ENCODE measurements at regions not wholly inside any gene's neighbourhood (a gene's known extent, or its start where the extent isn't known, plus 50 kb on each side); places are given as distances from the start of the nearest gene placed in this dataset.

DNA sequence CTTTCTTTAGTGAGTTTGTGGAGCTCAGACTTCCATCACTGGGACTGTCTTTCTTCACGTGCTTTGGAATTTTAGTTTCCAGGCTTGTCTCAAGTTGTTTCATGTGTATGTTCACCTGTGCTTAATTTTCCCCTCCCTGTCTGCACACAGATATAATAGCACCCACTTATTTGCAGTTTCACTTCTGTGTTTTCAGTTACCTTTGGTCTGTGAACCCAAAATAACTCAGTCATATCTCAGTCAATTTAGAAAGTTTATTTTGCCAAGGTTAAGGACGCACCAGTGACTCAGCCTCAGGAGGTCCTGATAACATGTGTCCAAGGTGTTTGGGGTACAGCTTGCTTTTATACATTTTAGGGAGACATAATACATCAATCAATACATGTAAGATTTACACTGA is 330.4 kb downstream of the ICE1 start:
- H3K27ac ChIP-seq: no peak overlapping the region
- H3K27me3 ChIP-seq: no peaks in the 10 kb centered on the region
- no peak for DNase-seq (ENCODE audit: low read depth in 1 of 2, low spot score in 1 of 2)
- no peaks in the 10 kb centered on the region for H3K4me1 ChIP-seq (ENCODE audit: low read depth)
- no peaks in the 10 kb centered on the region for H3K36me3 ChIP-seq
- TF ChIP-seq, protein P1, sequence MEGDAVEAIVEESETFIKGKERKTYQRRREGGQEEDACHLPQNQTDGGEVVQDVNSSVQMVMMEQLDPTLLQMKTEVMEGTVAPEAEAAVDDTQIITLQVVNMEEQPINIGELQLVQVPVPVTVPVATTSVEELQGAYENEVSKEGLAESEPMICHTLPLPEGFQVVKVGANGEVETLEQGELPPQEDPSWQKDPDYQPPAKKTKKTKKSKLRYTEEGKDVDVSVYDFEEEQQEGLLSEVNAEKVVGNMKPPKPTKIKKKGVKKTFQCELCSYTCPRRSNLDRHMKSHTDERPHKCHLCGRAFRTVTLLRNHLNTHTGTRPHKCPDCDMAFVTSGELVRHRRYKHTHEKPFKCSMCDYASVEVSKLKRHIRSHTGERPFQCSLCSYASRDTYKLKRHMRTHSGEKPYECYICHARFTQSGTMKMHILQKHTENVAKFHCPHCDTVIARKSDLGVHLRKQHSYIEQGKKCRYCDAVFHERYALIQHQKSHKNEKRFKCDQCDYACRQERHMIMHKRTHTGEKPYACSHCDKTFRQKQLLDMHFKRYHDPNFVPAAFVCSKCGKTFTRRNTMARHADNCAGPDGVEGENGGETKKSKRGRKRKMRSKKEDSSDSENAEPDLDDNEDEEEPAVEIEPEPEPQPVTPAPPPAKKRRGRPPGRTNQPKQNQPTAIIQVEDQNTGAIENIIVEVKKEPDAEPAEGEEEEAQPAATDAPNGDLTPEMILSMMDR (IDR thresholded peaks at IDR 0.05; ENCODE audit: low read depth, low read length): no peak
- no peak overlapping the region for H3K4me3 ChIP-seq
- H3K9me3 ChIP-seq (ENCODE audit: low read depth): no peaks in the 10 kb centered on the region

DNA sequence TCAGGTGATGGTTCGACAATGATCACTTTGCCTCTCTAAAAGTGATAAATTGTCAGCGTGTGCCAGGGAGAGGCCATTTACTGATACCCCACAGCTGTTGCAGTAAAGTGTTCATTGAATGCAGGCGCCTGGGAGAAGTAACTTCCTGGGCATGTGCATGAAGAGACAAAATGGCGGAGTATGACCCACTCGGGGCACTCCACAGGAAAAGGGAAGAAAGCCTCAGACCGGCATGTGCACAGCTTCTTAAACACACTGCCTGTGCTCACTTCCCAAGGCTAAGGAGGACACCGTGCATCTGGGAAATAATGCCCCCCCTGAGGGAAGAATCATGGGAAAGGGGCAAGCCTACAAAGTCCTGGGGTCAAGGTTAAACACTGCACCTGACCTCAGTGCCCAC is 329.5 kb downstream of the ICE1 start:
- Histone ChIP-seq H3K4me1 (ENCODE audit: low read depth) (no peaks in the 10 kb centered on the region), H3K27me3 (no peaks in the 10 kb centered on the region), H3K9me3 (ENCODE audit: low read depth) (no peaks in the 10 kb centered on the region), H3K4me3 (no peak overlapping the region), H3K36me3 (no peaks in the 10 kb centered on the region), H3K27ac (no peak overlapping the region)
- no peak for DNase-seq (ENCODE audit: low read depth in 1 of 2, low spot score in 1 of 2)
- TF ChIP-seq, protein P1 (IDR thresholded peaks at IDR 0.05; ENCODE audit: low read depth, low read length): no peak

DNA sequence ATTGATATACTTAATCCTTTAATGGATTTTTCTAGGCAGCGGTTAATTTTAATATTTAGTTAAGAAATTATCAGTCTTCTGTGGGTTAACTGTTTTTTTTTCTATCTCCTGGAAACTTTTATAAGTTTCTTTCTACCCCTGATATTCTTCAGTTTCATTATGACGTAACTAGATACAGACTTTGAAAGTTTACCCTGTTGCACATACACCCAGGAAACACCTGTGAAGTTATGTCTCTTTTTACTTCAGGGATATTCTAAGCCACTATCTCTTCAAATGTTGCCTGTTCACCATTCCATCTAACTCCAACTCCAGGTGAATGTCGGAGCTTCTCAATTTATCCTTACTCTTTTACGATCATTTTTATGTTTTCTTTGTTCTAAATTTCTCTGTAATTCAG is 329.0 kb downstream of the ICE1 start:
- TF ChIP-seq, protein P1 (IDR thresholded peaks at IDR 0.05; ENCODE audit: low read depth, low read length): no peak
- no peaks in the 10 kb centered on the region for H3K27me3 ChIP-seq
- no peaks in the 10 kb centered on the region for H3K36me3 ChIP-seq
- H3K27ac ChIP-seq: no peak overlapping the region
- no peak for DNase-seq (ENCODE audit: low read depth in 1 of 2, low spot score in 1 of 2)
- no peaks in the 10 kb centered on the region for H3K9me3 ChIP-seq (ENCODE audit: low read depth)
- no peaks in the 10 kb centered on the region for H3K4me1 ChIP-seq (ENCODE audit: low read depth)
- no peak overlapping the region for H3K4me3 ChIP-seq

DNA sequence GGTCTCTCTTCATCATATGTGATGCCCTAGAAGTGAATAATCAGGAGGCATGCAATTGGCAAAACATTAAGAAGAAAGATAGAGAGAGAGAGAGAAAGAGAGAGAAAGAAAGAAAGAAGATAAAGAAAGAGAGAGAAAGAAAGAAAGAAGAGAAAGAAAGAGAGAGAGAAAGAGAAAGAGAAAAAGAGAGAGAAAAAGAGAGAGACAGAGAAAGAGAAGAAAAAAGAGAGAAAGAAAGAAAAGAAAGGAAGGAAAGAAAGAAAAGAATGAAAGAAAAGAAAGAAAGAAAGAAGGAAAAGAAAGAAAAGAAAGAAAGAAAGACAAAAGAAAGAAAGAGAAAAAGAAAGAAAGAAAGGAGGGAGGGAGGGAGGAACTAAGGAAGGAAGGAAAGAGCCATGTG is 318.9 kb downstream of the ICE1 start:
- Histone ChIP-seq H3K4me1 (ENCODE audit: low read depth) (no peaks in the 10 kb centered on the region), H3K27ac (no peak overlapping the region), H3K27me3 (no peaks in the 10 kb centered on the region), H3K4me3 (no peak overlapping the region), H3K36me3 (no peaks in the 10 kb centered on the region), H3K9me3 (ENCODE audit: low read depth) (no peaks in the 10 kb centered on the region)
- TF ChIP-seq, protein P1 (IDR thresholded peaks at IDR 0.05; ENCODE audit: low read depth, low read length): no peak
- DNase-seq (ENCODE audit: low read depth in 1 of 2, low spot score in 1 of 2): no peak

DNA sequence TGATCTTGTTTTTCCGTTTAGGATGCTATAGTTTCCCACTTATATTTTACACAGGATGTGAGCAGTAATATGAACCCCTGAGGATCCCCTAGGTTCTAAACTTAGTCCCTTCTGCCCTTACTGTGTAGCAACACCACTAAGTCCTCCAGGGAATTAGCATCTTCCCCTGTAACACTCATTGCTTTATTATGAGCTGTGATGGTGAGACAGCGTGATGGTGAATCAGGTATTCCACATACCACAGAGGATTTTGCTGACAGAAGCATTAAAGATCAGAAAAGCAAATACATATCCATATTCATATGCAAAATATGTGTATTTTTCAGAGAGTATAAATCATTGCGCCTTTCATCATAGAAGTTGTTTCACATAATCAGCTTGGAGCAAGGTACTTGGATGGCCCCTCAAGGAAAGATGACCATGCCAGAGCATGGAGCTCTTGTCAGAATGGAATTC is 317.0 kb downstream of the ICE1 start:
- Histone ChIP-seq H3K4me3 (no peak overlapping the region), H3K36me3 (no peaks in the 10 kb centered on the region), H3K27me3 (no peaks in the 10 kb centered on the region), H3K9me3 (ENCODE audit: low read depth) (no peaks in the 10 kb centered on the region), H3K4me1 (ENCODE audit: low read depth) (no peaks in the 10 kb centered on the region), H3K27ac (no peak overlapping the region)
- TF ChIP-seq, protein P1 (IDR thresholded peaks at IDR 0.05; ENCODE audit: low read depth, low read length): no peak
- DNase-seq (ENCODE audit: low read depth in 1 of 2, low spot score in 1 of 2): no peak

Measured in cardiac muscle cell (in vitro differentiated cells and primary cell).